Esophagus muscularis mucosa (tissue), 4 donors: ENCODE measurements at regions not wholly inside any gene's neighbourhood (a gene's known extent, or its start where the extent isn't known, plus 50 kb on each side); places are given as distances from the start of the nearest gene placed in this dataset.

Experiments
- CTCF ChIP-seq, 3 experiments: fragments of 200-600 bp in 2 of 3; fragments of 450-650 bp in 1 of 3; sonication (generic) in 2 of 3; IDR thresholded peaks; one replicate each; pipeline ENCODE4 v1.5.1; 2017 to 2019; ENCODE audit warnings: antibody characterized with exemption in 3 of 3, mild to moderate bottlenecking in 2 of 3, moderate library complexity in 1 of 3
- EP300 ChIP-seq: sonication (generic); formaldehyde crosslinking; IDR thresholded peaks from one replicate; pipeline ENCODE4 v1.6.1; 2017; ENCODE audit warnings: antibody characterized with exemption
- POLR2A ChIP-seq: fragments of 450-650 bp; IDR thresholded peaks from one replicate; pipeline ENCODE4 v1.6.1; 2017; ENCODE audit warnings: antibody characterized with exemption, moderate library complexity, mild to moderate bottlenecking, low read depth
- POLR2AphosphoS5 ChIP-seq, 2 donors: sonication (generic); formaldehyde crosslinking; IDR thresholded peaks; one replicate each; pipeline ENCODE4 v1.6.1; 2017; ENCODE audit warnings: antibody characterized with exemption in 2 of 2

GRCh38 chr4:89574176-89574575 lies 262.8 kb downstream of the SNCA start:
- no peak for TF ChIP-seq CTCF (IDR thresholded peaks at IDR 0.05)
- TF ChIP-seq POLR2A: no peak
- TF ChIP-seq EP300: no peak
- TF ChIP-seq POLR2AphosphoS5 (IDR thresholded peaks at IDR 0.05): no peak
